Stimulated activated naive B cell treated with anti-CD40 and anti-IgM and Interleukin-4, amounts not matched to agents 10 μg/mL and 1 μg/mL and 100 μg/mL, for 72 hours (primary cell): ENCODE measurements at regions not wholly inside any gene's neighbourhood (a gene's known extent, or its start where the extent isn't known, plus 50 kb on each side); places are given as distances from the start of the nearest gene placed in this dataset.
"Not testable (repeated sequence)": the region's sequence is repeated elsewhere in the genome, so short reads cannot be mapped to it uniquely, and the experiment has no call there.

Experiments
- ATAC-seq, 2 donors: fragments of 150-1000 bp; cut with Tn5 transposase; replicated peaks; 2 replicates each; pipeline ENCODE4 v1.10.0; 2021; ENCODE audit warnings: moderate library complexity in 1 of 2
- DNase-seq: peaks from one replicate; pipeline ENCODE4 v3.0.0; 2021
- H3K27ac Mint-ChIP-seq: one replicate; pipeline ENCODE4 v1.8.0; 2022; ENCODE audit warnings: mild to moderate bottlenecking, mixed read lengths
- H3K27me3 Mint-ChIP-seq, 2 donors: one replicate each; pipeline ENCODE4 v1.8.0; 2022; ENCODE audit warnings: mixed read lengths in 2 of 2
- H3K36me3 Mint-ChIP-seq, 2 donors: one replicate each; pipeline ENCODE4 v1.8.0; 2022; ENCODE audit warnings: mixed read lengths in 2 of 2, mild to moderate bottlenecking in 1 of 2
- H3K4me1 Mint-ChIP-seq, 2 donors: one replicate each; pipeline ENCODE4 v1.8.0; 2022; ENCODE audit warnings: mixed read lengths in 2 of 2, mild to moderate bottlenecking in 1 of 2
- H3K4me3 Mint-ChIP-seq, 2 donors: one replicate each; pipeline ENCODE4 v1.8.0; 2022; ENCODE audit warnings: mild to moderate bottlenecking in 2 of 2, mixed read lengths in 2 of 2, moderate library complexity in 1 of 2
- H3K9me3 Mint-ChIP-seq, 2 donors: one replicate each; pipeline ENCODE4 v1.8.0; 2022; ENCODE audit warnings: mixed read lengths in 2 of 2, mild to moderate bottlenecking in 1 of 2

DNA sequence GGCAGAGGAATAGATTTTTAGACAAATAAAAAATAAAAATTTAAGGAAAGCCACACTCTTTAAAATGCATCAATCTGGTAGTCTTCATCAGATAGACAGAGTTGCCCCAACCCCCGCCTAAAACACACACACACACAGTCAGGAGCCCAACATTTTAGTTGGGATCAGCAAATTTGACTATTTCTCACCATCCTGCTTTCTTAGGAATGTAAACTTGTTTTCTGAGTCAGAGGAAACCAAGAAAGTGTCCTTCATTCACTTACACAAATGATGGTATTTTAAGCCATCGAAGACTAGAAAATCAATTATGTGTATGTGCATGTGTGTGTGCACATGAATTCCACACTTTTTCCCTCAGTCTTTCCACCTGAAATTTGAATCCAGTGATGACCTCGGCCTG, 1657.5 kb downstream of the SLITRK1 start:
- H3K4me1 Mint-ChIP-seq, result no peaks in the 10 kb centered on the region
- ATAC-seq (no peak), DNase-seq (no peak)
- H3K9me3 Mint-ChIP-seq, result peaks cover 3% of the 10 kb centered on the region in 2 donors
- no peak overlapping the region for H3K4me3 Mint-ChIP-seq
- peaks cover 0 to 3% of the 10 kb centered on the region in 2 donors for H3K36me3 Mint-ChIP-seq
- H3K27me3 Mint-ChIP-seq, result no peaks in the 10 kb centered on the region
- no peak overlapping the region for H3K27ac Mint-ChIP-seq

DNA sequence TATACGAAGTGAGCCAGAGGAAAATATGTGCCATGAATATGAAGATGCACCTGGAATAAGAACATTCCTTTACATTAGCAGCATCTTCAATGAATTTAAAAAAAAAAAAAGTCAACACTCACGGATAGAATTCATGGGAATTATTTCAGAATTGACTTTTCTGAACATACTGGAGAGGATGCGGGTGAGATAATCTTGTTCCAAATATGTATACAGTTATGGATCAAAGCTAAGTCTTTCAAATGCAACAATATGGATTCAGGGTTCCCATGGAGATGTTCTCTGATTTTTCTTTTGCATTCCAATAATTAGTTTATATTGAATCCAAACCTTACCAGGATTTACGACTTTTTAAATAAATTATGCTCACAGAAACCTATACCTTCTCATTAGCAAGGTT, 1660.7 kb downstream of the SLITRK1 start:
- H3K36me3 Mint-ChIP-seq, result no peaks in the 10 kb centered on the region
- no peak for ATAC-seq
- H3K27me3 Mint-ChIP-seq, result no peaks in the 10 kb centered on the region
- H3K4me1 Mint-ChIP-seq, result no peaks in the 10 kb centered on the region
- DNase-seq, result no peak
- no peak overlapping the region for H3K27ac Mint-ChIP-seq
- peaks cover 0 to under 1% of the 10 kb centered on the region in 2 donors for H3K9me3 Mint-ChIP-seq
- no peak overlapping the region for H3K4me3 Mint-ChIP-seq

DNA sequence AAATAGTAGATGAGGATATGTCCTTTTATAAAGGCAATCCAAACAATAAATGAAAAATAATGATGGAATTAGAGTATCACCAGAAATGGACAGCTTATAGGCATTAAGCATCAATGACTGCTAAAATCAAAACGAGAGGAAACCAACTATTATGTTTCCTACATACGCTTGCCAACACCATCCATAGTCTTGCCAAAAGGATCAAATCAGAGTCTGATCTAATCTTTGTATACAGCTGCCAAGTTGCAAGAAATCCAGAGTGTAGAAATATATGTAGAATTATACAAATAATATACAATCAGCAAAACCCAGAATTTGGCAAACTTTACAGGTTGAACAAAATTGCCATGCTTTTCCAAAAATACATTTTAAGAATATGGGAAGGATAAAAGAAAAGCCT, 1661.6 kb downstream of the SLITRK1 start:
- Mint-ChIP-seq H3K27ac (no peak overlapping the region), H3K36me3 (no peaks in the 10 kb centered on the region), H3K4me3 (no peak overlapping the region), H3K4me1 (no peaks in the 10 kb centered on the region), H3K9me3 (peaks cover 4 to 6% of the 10 kb centered on the region in 2 donors), H3K27me3 (no peaks in the 10 kb centered on the region)
- ATAC-seq (no peak), DNase-seq (no peak)

DNA sequence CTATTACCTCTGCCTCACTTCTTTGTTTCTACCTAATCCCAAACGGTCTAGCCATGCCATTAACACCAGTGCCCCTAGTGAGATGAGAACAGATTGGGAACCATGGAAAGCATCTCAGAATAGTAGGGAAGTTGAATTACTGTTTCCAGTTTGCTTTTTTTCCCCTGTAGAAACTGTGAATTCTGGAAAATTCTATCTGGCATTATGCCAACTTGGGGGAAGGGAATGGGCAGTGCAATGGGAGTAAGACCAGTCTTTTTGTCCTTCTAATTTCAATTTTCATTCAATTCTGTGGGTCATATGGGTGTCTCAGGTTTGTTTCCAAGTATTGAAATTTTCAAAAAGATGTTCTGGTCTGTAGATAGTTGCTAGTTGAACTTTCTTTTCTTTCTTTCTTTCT, 1666.1 kb downstream of the SLITRK1 start:
- Mint-ChIP-seq H3K9me3 (peaks cover 16 to 19% of the 10 kb centered on the region in 2 donors), H3K4me1 (no peaks in the 10 kb centered on the region), H3K27ac (no peak overlapping the region), H3K27me3 (no peaks in the 10 kb centered on the region), H3K36me3 (no peaks in the 10 kb centered on the region), H3K4me3 (no peak overlapping the region)
- DNase-seq (no peak), ATAC-seq (no peak)

DNA sequence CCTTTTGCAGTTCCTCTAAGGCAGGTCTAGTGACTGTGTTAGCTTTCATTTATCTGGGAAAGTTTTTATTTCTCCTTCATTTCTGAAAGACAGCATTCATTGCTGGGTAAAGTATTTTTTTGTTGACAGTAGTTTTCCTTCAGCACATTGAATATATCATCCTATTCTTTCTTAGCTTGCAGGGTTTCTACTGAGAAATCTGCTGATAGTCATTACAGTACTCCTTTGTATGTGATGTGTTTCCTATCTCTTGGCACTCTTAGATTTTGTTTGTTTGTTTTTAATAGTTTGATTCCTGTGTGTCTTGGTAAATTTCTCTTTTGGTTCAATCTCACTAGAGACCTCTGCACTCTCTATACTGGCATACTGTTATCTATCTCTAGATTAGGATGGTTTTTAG, 1667.9 kb downstream of the SLITRK1 start:
- no peak overlapping the region for H3K4me3 Mint-ChIP-seq
- H3K27me3 Mint-ChIP-seq, result no peaks in the 10 kb centered on the region
- no peak overlapping the region for H3K27ac Mint-ChIP-seq
- DNase-seq (no peak), ATAC-seq (no peak)
- H3K9me3 Mint-ChIP-seq, result peaks cover 16 to 19% of the 10 kb centered on the region in 2 donors
- H3K4me1 Mint-ChIP-seq, result no peaks in the 10 kb centered on the region
- H3K36me3 Mint-ChIP-seq, result no peaks in the 10 kb centered on the region

DNA sequence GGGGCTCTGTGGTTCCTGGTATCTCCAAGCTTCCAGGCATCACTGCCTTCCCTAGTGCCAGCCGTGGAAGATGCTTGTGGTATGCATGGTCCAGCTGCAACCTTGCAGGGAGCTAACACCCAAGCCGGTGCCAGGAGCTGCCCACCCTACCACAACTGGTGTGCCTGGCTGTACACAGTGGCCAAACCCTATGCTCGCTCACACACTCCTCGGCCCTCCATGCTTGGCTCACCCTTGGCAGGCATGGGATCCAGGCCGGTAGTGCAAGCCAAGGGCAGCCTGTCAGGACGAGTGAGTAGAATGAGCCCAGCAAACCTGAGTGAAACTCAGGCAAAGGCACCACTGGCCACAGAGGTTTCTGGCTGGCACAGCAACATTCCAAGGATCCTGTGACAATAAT, 1676.0 kb downstream of the SLITRK1 start:
- H3K36me3 Mint-ChIP-seq, result no peaks in the 10 kb centered on the region
- H3K27me3 Mint-ChIP-seq, result no peaks in the 10 kb centered on the region
- ATAC-seq, result no peak
- H3K9me3 Mint-ChIP-seq, result peaks cover 2 to 4% of the 10 kb centered on the region in 2 donors
- DNase-seq, result no peak
- no peaks in the 10 kb centered on the region for H3K4me1 Mint-ChIP-seq
- H3K27ac Mint-ChIP-seq, result no peak overlapping the region
- H3K4me3 Mint-ChIP-seq, result no peak overlapping the region

DNA sequence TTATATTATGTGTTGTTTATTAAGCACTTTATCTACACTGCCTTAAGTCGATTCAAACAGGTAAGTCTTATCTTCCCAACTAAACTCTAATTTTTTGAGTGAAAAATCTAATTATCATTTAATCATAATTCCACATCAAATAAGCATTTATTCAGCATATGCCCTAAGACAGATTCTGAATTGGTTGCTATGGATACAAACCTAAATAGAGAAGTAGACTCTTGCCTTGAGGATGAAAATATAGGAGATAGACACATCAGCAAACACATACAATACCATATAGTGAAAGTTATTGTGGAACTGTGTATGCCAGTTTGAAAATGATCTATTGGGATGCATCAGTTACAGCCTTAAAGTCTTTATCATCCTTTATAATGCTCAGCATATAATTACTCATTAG, 1679.9 kb downstream of the SLITRK1 start:
- ATAC-seq (no peak), DNase-seq (no peak)
- Mint-ChIP-seq H3K4me3 (no peak overlapping the region), H3K4me1 (no peaks in the 10 kb centered on the region), H3K36me3 (no peaks in the 10 kb centered on the region), H3K27me3 (no peaks in the 10 kb centered on the region), H3K9me3 (no peaks in the 10 kb centered on the region), H3K27ac (no peak overlapping the region)

DNA sequence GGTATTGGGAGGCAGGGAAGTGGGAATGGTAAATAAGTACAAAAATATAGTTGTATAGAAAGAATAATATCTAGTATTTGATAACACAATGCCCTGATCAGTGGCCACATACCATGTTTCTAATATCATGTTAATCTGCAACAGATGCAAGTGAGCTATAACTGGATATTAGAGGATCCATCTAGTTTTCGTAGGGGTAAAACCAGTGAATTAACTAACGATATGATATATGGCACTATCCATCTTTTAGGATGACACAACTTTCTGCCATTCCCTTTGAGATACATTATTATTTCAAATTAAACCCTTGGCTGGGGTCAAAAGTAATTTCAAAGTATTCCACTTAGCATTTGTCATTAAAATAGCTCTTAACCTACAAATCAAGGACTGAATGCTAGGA, 1686.2 kb downstream of the SLITRK1 start:
- Mint-ChIP-seq H3K36me3 (no peaks in the 10 kb centered on the region), H3K9me3 (peaks cover 1 to 4% of the 10 kb centered on the region in 2 donors), H3K4me1 (no peaks in the 10 kb centered on the region), H3K27ac (no peak overlapping the region), H3K4me3 (no peak overlapping the region), H3K27me3 (no peaks in the 10 kb centered on the region)
- no peak for ATAC-seq
- DNase-seq, result no peak

DNA sequence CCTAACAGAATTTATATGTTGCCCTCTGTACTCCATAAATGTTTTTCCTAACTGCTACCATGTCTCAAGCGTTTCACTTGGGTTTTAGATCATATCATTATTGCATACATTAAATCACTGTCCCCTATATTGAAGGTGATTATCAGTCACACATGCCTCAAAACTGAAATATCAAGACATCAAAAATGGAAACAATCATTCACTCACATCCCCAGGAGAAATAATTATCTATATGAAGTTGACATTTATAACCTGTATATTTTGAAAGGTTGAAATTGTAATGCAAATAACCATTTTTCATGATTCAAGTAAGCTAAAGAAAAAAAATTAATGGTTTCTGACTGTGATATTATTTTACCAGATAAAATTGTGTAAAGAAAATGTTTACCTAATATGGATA, 1695.0 kb downstream of the SLITRK1 start:
- H3K4me1 Mint-ChIP-seq, result no peaks in the 10 kb centered on the region
- H3K27ac Mint-ChIP-seq, result no peak overlapping the region
- H3K9me3 Mint-ChIP-seq, result peaks cover 4 to 7% of the 10 kb centered on the region in 2 donors
- no peaks in the 10 kb centered on the region for H3K27me3 Mint-ChIP-seq
- no peaks in the 10 kb centered on the region for H3K36me3 Mint-ChIP-seq
- ATAC-seq (no peak), DNase-seq (no peak)
- H3K4me3 Mint-ChIP-seq, result no peak overlapping the region

DNA sequence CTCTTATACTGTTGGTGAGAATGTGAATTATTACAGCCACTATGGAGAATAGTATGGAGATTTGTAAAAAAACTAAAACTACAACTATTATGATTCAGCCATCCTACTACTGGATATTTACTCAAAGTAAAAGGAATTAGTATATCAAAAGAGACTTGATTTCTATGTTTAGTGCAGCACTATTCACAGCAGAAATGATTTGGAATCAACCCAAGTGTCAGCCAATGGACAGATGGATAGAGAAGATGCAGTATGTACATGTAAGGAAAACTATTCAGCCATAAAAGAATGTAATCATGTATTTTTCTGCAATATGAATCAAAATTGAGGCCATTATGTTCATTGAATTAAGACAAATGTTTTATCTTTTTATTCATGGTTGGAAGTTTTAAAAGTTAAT, 1705.5 kb downstream of the SLITRK1 start:
- no peak for ATAC-seq
- Mint-ChIP-seq H3K27me3 (no peaks in the 10 kb centered on the region), H3K27ac (no peak overlapping the region), H3K4me1 (no peaks in the 10 kb centered on the region), H3K4me3 (no peak overlapping the region), H3K9me3 (peaks cover 2 to 10% of the 10 kb centered on the region in 2 donors), H3K36me3 (no peaks in the 10 kb centered on the region)
- no peak for DNase-seq

DNA sequence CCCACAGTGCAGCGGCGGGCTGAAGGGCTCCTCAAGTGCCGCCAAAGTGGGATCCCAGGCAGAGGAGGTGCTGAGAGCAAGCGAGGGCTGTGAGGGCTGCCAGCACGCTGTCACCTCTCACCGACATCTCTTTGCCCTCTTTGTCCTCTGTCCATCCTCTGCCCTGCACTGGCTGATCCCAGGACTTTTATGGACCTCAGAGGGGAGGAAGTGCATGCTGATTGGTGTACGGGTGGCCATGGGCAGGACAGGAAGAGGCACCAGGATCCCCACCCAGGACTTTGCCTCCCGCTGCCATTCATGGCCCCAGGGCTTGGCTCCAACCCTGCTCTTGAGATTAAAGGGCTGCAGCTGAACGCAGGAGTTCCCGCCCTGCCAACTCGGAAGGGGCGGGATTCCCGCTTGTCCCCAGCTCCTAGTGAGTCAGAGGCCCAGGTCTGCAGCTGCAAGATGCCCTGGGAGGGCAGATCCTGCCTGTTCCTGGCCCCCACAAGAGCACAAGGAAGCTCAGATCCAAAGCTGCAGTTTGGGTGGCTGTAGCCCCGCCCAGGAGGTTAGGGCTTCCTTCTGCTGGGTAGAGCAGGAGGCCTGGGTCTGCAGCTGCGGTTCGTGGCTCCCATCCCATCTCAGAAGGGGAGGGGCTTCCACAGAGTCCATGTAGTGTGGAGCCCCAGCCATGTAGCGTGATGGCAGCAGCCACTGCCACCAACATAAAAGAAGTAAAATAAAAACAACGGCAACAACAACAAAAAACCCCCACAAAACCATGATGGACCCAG, 1716.7 kb downstream of the SLITRK1 start:
- Mint-ChIP-seq H3K4me1 (no peaks in the 10 kb centered on the region), H3K36me3 (no peaks in the 10 kb centered on the region), H3K27ac (no peak overlapping the region), H3K9me3 (peaks cover 7 to 9% of the 10 kb centered on the region in 2 donors), H3K4me3 (no peak overlapping the region), H3K27me3 (no peaks in the 10 kb centered on the region)
- ATAC-seq, result no peak
- DNase-seq, result no peak

DNA sequence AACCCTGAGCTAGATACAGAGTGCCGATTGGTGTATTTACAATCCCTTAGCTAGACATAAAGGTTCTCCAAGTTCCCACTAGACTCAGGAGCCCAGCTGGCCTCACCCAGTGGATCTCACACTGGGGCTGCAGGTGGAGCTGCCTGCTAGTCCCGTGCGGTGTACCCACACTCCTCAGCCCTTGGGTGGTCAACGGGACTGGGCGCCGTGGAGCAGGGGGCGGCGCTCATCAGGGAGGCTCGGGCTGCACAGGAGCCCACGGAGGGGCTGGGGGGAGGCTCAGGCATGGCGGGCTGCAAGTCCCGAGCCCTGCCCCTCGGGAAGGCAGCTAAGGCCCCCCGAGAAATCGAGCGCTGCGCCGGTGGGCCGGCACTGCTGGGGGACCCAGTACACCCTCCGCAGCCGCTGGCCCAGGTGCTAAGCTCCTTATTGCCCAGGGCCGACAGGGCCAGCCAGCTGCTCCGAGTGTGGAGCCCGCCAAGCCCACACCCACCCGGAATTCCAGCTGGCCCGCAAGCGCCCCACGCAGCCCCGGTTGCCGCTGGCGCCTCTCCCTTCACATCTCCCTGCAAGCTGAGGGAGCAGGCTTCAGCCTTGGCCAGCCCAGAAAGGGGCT, 1717.4 kb downstream of the SLITRK1 start:
- not testable (repeated sequence) for DNase-seq, ATAC-seq, H3K4me3 Mint-ChIP-seq

DNA sequence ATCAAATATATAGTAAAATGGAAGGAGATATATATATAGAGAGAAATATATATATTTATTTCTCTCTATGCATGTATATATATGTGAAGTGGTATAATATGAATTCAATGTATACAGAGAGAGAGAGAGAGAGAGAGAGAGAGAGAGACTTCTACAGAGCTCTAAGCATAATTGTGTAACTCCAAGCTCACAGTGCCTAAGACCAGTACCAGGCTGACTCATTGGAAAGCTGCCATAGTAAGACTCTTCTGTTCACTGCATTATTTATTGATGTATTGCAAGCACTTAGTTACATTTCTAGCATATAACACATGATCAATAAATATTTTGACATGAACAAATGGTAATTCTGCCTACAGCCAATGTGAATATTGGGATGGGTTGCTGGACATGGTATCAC, 1734.7 kb downstream of the SLITRK1 start:
- Mint-ChIP-seq H3K27me3 (no peaks in the 10 kb centered on the region), H3K27ac (no peak overlapping the region), H3K4me3 (no peak overlapping the region), H3K9me3 (peaks cover 1 to 4% of the 10 kb centered on the region in 2 donors), H3K4me1 (no peaks in the 10 kb centered on the region), H3K36me3 (no peaks in the 10 kb centered on the region)
- no peak for DNase-seq
- no peak for ATAC-seq

More for the DNA sequence above, 1717.4 kb downstream of the SLITRK1 start:
- not testable (repeated sequence) for H3K9me3 Mint-ChIP-seq, H3K27ac Mint-ChIP-seq, H3K36me3 Mint-ChIP-seq, H3K4me1 Mint-ChIP-seq, H3K27me3 Mint-ChIP-seq

DNA sequence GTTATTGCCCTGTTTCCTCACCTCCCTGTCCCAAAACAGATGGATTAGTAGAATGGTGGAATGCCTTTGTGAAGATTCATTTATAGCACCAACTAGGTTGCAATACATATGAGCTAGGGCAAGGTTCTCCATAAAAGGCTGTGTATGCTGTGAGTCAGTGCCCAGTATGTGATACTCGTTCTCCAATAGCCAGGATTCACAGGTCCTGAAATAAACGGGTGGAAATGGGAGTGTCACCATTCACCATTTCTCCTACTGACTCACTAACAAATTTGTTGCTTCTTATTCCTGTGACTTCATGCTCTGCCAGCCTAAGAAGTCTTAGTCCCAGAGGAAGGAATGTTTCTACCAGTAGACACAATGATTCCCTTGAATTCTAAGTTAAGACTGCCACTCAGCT, 1745.4 kb downstream of the SLITRK1 start:
- Mint-ChIP-seq H3K4me3 (no peak overlapping the region), H3K27ac (no peak overlapping the region), H3K4me1 (no peaks in the 10 kb centered on the region), H3K36me3 (no peaks in the 10 kb centered on the region), H3K27me3 (no peaks in the 10 kb centered on the region), H3K9me3 (peaks cover 0 to 6% of the 10 kb centered on the region in 2 donors)
- ATAC-seq (no peak), DNase-seq (no peak)

DNA sequence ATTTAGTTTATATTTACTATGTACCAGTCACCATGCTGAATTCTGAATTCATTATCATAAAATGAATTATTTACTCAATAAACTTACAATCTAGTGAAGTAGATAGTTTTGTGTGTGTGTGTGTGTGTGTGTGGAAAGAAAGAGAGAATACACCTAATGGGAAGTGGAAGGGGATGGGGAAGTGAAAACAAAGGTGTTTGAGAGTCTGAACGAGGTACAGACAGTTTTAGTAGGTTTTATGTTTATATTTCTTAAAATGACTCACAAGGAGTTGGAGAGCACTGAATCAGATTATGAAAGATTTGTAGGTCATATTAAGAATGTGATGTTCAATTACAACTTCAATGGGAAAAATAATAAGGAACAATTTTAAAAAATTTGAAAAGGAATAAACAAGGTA, 1753.0 kb downstream of the SLITRK1 start:
- H3K9me3 Mint-ChIP-seq, result peaks cover 0 to 6% of the 10 kb centered on the region in 2 donors
- ATAC-seq (no peak), DNase-seq (no peak)
- no peaks in the 10 kb centered on the region for H3K36me3 Mint-ChIP-seq
- no peak overlapping the region for H3K27ac Mint-ChIP-seq
- H3K27me3 Mint-ChIP-seq, result no peaks in the 10 kb centered on the region
- H3K4me3 Mint-ChIP-seq, result no peak overlapping the region
- no peaks in the 10 kb centered on the region for H3K4me1 Mint-ChIP-seq
